A549 (cell line): ENCODE measurements at regions not wholly inside any gene's neighbourhood (a gene's known extent, or its start where the extent isn't known, plus 50 kb on each side); places are given as distances from the start of the nearest gene placed in this dataset.

Source experiments
- CEBPB ChIP-seq, 2 experiments: fragments of >200 bp in 1 of 2; sonication (Bioruptor Twin) in 1 of 2; formaldehyde crosslinking in 1 of 2; IDR thresholded peaks; 2 replicates each; pipeline ENCODE4 v1.6.1; 2012 to 2016
- CHD2 ChIP-seq: fragments of 150-350 bp; IDR thresholded peaks from 2 replicates; pipeline ENCODE4 v1.6.1; 2014; ENCODE audit warnings: low read length; ENCODE audit not compliant: partially characterized antibody
- CTCF ChIP-seq: fragments of >200 bp; sonication (Bioruptor Twin); formaldehyde crosslinking; IDR thresholded peaks from 3 replicates; pipeline ENCODE4 v1.5.1; 2016
- HOXA7 ChIP-seq: fragments of 250-450 bp; sonication (Bioruptor Pico); IDR thresholded peaks from 2 replicates; pipeline ENCODE4 v1.5.0; 2020; ENCODE audit warnings: mild to moderate bottlenecking, moderate library complexity
- JUN ChIP-seq, 2 experiments: fragments of >200 bp; sonication (Bioruptor Twin); formaldehyde crosslinking; IDR thresholded peaks; 2 replicates in 1 of 2; 3 replicates in 1 of 2; pipeline ENCODE4 v1.6.1; 2016 to 2017
- MYC ChIP-seq: IDR thresholded peaks from 2 replicates; pipeline ENCODE4 v1.6.1; 2012; ENCODE audit warnings: mild to moderate bottlenecking, inconsistent platforms, low read length, improper control_type of control experiment, borderline replicate concordance
- PHF8 ChIP-seq: fragments of 200-600 bp; sonication (generic); IDR thresholded peaks from 2 replicates; pipeline ENCODE4 v1.6.1; 2016; ENCODE audit warnings: low read depth, mild to moderate bottlenecking, antibody characterized with exemption, moderate library complexity, borderline replicate concordance
- POLR2A ChIP-seq: IDR thresholded peaks from 2 replicates; pipeline ENCODE4 v1.6.1; 2012; ENCODE audit warnings: mild to moderate bottlenecking, low read length
- POLR2AphosphoS2 ChIP-seq: conservative IDR thresholded peaks from 2 replicates; pipeline ENCODE4 v1.6.1; 2012; ENCODE audit warnings: low read length, improper control_type of control experiment, inconsistent platforms
- RFX5 ChIP-seq: fragments of 450-650 bp; IDR thresholded peaks from 2 replicates; pipeline ENCODE4 v1.7.1; 2014; ENCODE audit warnings: antibody characterized with exemption, mild to moderate bottlenecking, moderate library complexity
- SMC3 ChIP-seq: fragments of >200 bp; sonication (Bioruptor Twin); formaldehyde crosslinking; IDR thresholded peaks from 3 replicates; pipeline ENCODE4 v1.6.1; 2018; ENCODE audit warnings: inconsistent platforms
- ZFP36 ChIP-seq: fragments of 450-650 bp; IDR thresholded peaks from 2 replicates; pipeline ENCODE4 v1.6.1; 2014; ENCODE audit warnings: borderline replicate concordance; ENCODE audit not compliant: partially characterized antibody

DNA sequence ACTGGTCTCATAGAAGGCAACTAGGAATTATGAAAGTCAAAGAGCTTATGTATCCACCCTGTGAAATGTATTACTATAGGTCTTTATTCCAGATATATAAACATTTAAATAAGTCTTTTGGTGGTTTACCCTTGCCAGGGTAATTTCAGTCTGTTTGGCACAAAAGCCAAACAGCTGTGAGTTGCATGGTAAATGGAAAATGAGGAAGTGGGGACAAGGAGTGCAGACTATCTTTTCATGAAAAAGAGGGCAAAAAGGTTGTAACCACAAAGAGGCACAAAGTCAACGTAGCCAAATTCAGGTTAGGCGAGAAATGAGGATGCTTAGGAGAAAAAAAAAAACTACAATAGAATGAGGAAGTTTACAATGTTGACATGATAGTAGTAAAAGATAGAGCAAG, 492.3 kb upstream of the PRMT6 start:
- TF ChIP-seq SMC3: no peak
- no peak for TF ChIP-seq CTCF
- no peak for TF ChIP-seq CHD2
- no peak for TF ChIP-seq RFX5
- no peak for TF ChIP-seq POLR2A
- no peak for TF ChIP-seq POLR2AphosphoS2
- TF ChIP-seq JUN (IDR thresholded peaks at IDR 0.05): no peak
- TF ChIP-seq PHF8: no peak
- no peak for TF ChIP-seq MYC
- TF ChIP-seq CEBPB (IDR thresholded peaks at IDR 0.05): no peak
- no peak for TF ChIP-seq HOXA7 (CRISPR knock-in tag)
- no peak for TF ChIP-seq ZFP36
